Neural cell (in vitro differentiated cells): ENCODE measurements at regions not wholly inside any gene's neighbourhood (a gene's known extent, or its start where the extent isn't known, plus 50 kb on each side); places are given as distances from the start of the nearest gene placed in this dataset.

Source experiments
- EP300 ChIP-seq: fragments of 450-650 bp; conservative IDR thresholded peaks from 2 replicates; pipeline ENCODE4 v1.6.1; 2014; ENCODE audit warnings: antibody characterized with exemption, mild to moderate bottlenecking, moderate library complexity; ENCODE audit not compliant: poor library complexity, severe bottlenecking
- EZH2 ChIP-seq: fragments of 200-600, 300-800 bp; shearing (Covaris generic), sonication (generic); IDR thresholded peaks from 2 replicates; pipeline ENCODE4 v1.6.1; 2014; ENCODE audit warnings: antibody characterized with exemption, low read length, borderline replicate concordance, mild to moderate bottlenecking; ENCODE audit not compliant: insufficient read depth, poor library complexity, severe bottlenecking
- MXI1 ChIP-seq: fragments of 450-650 bp; conservative IDR thresholded peaks from 2 replicates; pipeline ENCODE4 v1.6.1; 2014; ENCODE audit warnings: antibody characterized with exemption, mild to moderate bottlenecking; ENCODE audit not compliant: poor library complexity, severe bottlenecking
- TF ChIP-seq, protein P1 (sequence below): fragments of 450-650 bp; IDR thresholded peaks from 2 replicates; pipeline ENCODE4 v1.5.1; 2014; ENCODE audit warnings: antibody characterized with exemption, mild to moderate bottlenecking, moderate library complexity; ENCODE audit not compliant: poor library complexity, severe bottlenecking

DNA sequence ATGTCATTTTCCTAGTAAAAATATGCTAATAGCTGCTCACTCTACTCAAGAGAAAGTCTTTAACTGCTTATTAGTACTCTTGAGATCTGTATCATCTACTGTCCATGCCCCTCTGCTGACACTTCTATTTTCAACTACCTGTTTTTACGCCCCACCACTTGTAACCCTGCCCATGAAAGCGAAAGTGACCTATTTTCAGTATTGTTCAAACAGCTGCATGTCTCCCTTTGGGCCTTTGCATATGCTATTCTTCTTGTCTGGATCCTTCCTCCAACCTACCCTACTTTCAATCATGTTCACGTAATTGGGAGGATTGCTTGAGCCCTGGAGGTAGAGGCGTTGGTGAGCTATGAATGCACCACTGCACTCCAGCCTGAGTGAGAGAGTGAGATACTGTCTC, 1481.3 kb downstream of the GATA3 start:
- TF ChIP-seq, protein P1, sequence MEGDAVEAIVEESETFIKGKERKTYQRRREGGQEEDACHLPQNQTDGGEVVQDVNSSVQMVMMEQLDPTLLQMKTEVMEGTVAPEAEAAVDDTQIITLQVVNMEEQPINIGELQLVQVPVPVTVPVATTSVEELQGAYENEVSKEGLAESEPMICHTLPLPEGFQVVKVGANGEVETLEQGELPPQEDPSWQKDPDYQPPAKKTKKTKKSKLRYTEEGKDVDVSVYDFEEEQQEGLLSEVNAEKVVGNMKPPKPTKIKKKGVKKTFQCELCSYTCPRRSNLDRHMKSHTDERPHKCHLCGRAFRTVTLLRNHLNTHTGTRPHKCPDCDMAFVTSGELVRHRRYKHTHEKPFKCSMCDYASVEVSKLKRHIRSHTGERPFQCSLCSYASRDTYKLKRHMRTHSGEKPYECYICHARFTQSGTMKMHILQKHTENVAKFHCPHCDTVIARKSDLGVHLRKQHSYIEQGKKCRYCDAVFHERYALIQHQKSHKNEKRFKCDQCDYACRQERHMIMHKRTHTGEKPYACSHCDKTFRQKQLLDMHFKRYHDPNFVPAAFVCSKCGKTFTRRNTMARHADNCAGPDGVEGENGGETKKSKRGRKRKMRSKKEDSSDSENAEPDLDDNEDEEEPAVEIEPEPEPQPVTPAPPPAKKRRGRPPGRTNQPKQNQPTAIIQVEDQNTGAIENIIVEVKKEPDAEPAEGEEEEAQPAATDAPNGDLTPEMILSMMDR, result no peak
- no peak for TF ChIP-seq EZH2
- no peak for TF ChIP-seq MXI1
- no peak for TF ChIP-seq EP300
